Aorta (tissue), 5 donors: ENCODE measurements at regions not wholly inside any gene's neighbourhood (a gene's known extent, or its start where the extent isn't known, plus 50 kb on each side); places are given as distances from the start of the nearest gene placed in this dataset.

Experiments used
- ATAC-seq: fragments of 200-7000 bp; cut with Tn5 transposase; one replicate; pipeline ENCODE4 v1.9.1; 2022; ENCODE audit warnings: moderate library complexity; ENCODE audit not compliant: low FRiP score
- DNase-seq, 2 donors: peaks; one replicate each; pipeline ENCODE4 v3.0.0-alpha.2; 2020
- H3K27ac ChIP-seq, 2 donors: one replicate each; pipeline ENCODE4 v1.5.1; 2013; ENCODE audit warnings: low read length in 2 of 2, mild to moderate bottlenecking in 2 of 2, moderate library complexity in 2 of 2, control low read depth in 1 of 2, inconsistent platforms in 1 of 2, low read depth in 1 of 2
- H3K27me3 ChIP-seq, 2 donors: one replicate each; pipeline ENCODE4 v1.6.1; 2013; ENCODE audit warnings: control low read depth in 1 of 2, low read length in 1 of 2, mild to moderate bottlenecking in 1 of 2, moderate library complexity in 1 of 2; ENCODE audit not compliant: insufficient read depth in 2 of 2, control insufficient read depth in 1 of 2
- H3K36me3 ChIP-seq, 2 donors: one replicate each; pipeline ENCODE4 v1.6.1; 2013; ENCODE audit warnings: control low read depth in 1 of 2, low read length in 1 of 2, mild to moderate bottlenecking in 1 of 2; ENCODE audit not compliant: insufficient read depth in 2 of 2, control insufficient read depth in 1 of 2
- H3K4me1 ChIP-seq, 2 donors: one replicate each; pipeline ENCODE4 v1.6.1; 2013; ENCODE audit warnings: low read length in 2 of 2, control low read depth in 1 of 2, mild to moderate bottlenecking in 1 of 2, moderate library complexity in 1 of 2; ENCODE audit not compliant: insufficient read depth in 2 of 2, control insufficient read depth in 1 of 2
- H3K4me3 ChIP-seq, 2 donors: one replicate each; pipeline ENCODE4 v1.5.1; 2013; ENCODE audit warnings: low read length in 2 of 2, control low read depth in 1 of 2, mild to moderate bottlenecking in 1 of 2
- H3K9me3 ChIP-seq: one replicate; pipeline ENCODE4 v1.6.1; 2013; ENCODE audit warnings: mild to moderate bottlenecking, low read length; ENCODE audit not compliant: control insufficient read depth
- WGBS, 2 donors: extraction: QIAGEN DNeasy Blood & Tissue Kit; methylation state at CpG; one replicate each; pipeline ENCODE4 v1.1.7; 2013; 5-methylcytosine and 5-hydroxymethylcytosine counted together
- intact Hi-C, 2 donors: fragments of 100-400 bp; cut with DNase I; formaldehyde crosslinking; loops; one replicate each; pipeline versions ENCODE4 v1.14.2 to v1.15.0; 2022
- donor health status: healthy with polysubstance abuse.
- donor health status: Bipolar disorder and iron deficiency.
- donor health status: DM: no; HTN: no; CAD: no.
- donor health status: DM: no; HTN: no; CAD: no.
- donor health status: DM: yes; HTN: yes; CAD: no.

DNA sequence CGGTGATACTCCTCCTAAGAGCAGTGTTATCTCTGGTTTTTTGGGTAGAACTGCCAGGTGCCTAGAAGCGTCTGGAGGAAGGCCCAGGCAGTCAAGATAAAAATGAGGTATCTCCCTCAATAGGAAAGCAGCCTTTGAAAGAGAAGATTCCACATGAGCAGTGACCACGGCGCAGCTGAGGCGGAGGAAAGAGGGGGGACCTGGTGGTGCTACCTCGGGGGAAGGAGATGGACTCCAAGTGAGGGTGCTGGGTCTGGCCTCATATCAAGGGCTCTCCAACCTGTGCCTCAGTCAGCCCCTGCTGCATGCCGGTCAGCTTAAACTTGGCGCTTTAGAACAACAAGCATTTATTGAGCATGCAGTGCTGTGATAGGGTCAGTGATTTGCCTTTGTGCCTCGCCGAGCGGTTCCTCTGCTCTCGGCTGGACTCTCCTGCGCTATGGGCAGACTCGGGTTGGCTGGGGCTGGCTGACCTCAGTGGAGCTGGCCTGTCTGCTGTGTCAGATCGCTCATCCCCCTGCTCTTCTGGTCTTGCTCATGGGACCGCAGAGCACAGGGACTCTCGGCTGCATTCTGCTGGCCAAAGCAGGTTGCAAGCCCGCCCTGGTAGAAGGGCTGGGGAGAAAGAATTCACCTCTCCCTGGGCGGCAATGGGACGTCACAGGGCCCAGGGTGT, 121.1 kb upstream of the IRX4 start:
- intact Hi-C loops = no loop called here
- WGBS, 2 donors = 80 to 82% methylated on average over 20 of the region's 20 CpGs
- ATAC-seq = no peak
- no peak for DNase-seq
- H3K27ac ChIP-seq = no peak overlapping the region
- no peaks in the 10 kb centered on the region for H3K27me3 ChIP-seq
- no peaks in the 10 kb centered on the region for H3K4me1 ChIP-seq
- H3K4me3 ChIP-seq = no peak overlapping the region
- H3K9me3 ChIP-seq = no peaks in the 10 kb centered on the region
- no peaks in the 10 kb centered on the region for H3K36me3 ChIP-seq

DNA sequence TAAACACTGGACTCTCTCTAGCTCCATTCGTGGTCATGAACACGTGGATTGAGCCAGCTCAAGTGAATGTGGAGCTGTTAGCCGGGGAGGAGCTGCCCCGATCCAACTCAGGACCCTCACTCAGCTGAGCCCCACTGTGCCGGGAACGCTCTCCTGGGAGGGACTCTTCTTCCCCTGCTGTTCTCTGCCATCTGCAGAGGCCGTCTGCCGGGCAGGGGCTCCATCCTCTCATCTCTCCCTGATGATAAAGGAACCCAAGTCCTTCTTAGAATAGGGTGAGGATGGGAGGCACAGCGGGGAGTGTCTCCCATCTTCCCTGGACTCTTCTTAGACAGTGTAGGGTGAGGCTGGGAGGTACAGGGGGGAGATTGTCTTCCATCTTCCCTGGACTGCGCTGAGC, 120.5 kb upstream of the IRX4 start:
- Histone ChIP-seq H3K4me3 (no peak overlapping the region), H3K27me3 (no peaks in the 10 kb centered on the region), H3K27ac (no peak overlapping the region), H3K4me1 (no peaks in the 10 kb centered on the region), H3K9me3 (no peaks in the 10 kb centered on the region), H3K36me3 (no peaks in the 10 kb centered on the region)
- 78 to 80% methylated on average over 10 of the region's 10 CpGs for WGBS, 2 donors
- intact Hi-C loops = no loop called here
- no peak for ATAC-seq
- no peak for DNase-seq

DNA sequence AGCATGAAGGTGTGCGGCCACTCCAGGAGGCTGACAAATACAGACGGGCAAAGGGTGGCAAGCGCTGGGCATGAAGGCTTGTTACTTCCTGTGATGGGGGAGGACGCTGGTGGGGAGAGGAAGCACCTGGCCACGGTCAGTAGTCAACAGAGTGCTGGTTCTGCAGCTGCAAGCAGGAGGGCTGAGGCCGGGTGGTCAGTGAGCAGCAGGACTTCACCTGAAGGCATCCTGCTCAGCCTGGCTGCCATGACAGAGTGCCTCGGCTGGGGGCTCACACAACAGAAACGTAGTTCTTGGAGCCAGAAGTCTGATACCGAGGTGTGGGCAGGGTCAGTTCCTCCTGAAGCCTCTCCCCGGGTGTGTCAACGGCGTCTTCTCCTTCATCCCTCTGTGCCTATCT, 118.6 kb upstream of the IRX4 start:
- H3K4me1 ChIP-seq = no peaks in the 10 kb centered on the region
- peaks cover 2% of the 10 kb centered on the region for H3K9me3 ChIP-seq
- ATAC-seq (no peak), DNase-seq (no peak)
- H3K4me3 ChIP-seq = no peak overlapping the region
- no peaks in the 10 kb centered on the region for H3K27me3 ChIP-seq
- H3K36me3 ChIP-seq = no peaks in the 10 kb centered on the region
- WGBS, 2 donors = 70 to 86% methylated on average over 12 of the region's 12 CpGs
- no peak overlapping the region for H3K27ac ChIP-seq
- intact Hi-C loops = no loop called here

DNA sequence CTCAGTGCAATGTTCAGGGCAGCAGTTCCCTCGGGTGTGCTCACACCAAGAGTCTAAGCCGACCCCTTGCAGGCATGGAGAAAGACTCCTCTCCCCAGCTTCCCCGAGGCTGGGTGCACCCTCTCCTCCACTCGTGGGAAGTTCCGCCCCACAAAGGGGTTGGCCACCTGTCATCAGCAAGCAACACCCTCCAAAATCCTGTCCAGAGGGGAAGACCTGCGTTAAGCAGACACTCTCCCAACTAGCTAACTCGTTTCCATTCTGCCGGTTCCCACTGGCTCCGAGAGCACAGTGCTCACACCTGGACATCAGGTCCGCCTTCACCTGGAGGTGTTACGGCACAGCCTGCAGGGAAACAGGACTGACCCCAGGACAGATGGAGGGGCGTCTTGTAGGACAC, 117.9 kb upstream of the IRX4 start:
- peaks cover 2% of the 10 kb centered on the region for H3K9me3 ChIP-seq
- ATAC-seq (no peak), DNase-seq (no peak)
- no peaks in the 10 kb centered on the region for H3K4me1 ChIP-seq
- no peak overlapping the region for H3K4me3 ChIP-seq
- H3K36me3 ChIP-seq = no peaks in the 10 kb centered on the region
- H3K27ac ChIP-seq = no peak overlapping the region
- 73 to 76% methylated on average over 12 of the region's 12 CpGs for WGBS, 2 donors
- no peaks in the 10 kb centered on the region for H3K27me3 ChIP-seq
- intact Hi-C loops = no loop called here

DNA sequence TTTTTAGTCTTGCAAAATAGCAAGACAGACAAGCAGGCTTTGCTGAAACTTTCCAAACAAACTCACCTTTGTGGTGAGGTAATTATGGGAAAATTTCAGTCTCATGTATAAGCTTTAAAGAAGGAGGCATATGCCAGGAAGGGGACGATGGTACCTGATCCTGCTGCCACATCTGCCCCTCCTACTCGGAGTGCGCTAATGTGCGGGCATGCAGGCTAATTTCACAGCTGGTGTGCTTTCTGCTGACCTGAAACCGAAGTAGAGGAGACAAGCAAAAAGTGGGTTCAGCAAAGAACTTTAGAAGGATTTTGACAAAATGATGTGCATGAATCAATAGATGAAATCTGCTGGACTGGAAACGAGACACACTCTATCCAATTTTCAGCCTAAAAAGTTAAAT, 117.1 kb upstream of the IRX4 start:
- Histone ChIP-seq H3K27me3 (no peaks in the 10 kb centered on the region), H3K4me3 (no peak overlapping the region), H3K9me3 (peaks cover 2% of the 10 kb centered on the region), H3K4me1 (no peaks in the 10 kb centered on the region), H3K36me3 (no peaks in the 10 kb centered on the region), H3K27ac (no peak overlapping the region)
- WGBS, 2 donors = 67 to 74% methylated on average over 6 of the region's 6 CpGs
- no peak for DNase-seq
- ATAC-seq = no peak
- intact Hi-C loops = no loop called here

DNA sequence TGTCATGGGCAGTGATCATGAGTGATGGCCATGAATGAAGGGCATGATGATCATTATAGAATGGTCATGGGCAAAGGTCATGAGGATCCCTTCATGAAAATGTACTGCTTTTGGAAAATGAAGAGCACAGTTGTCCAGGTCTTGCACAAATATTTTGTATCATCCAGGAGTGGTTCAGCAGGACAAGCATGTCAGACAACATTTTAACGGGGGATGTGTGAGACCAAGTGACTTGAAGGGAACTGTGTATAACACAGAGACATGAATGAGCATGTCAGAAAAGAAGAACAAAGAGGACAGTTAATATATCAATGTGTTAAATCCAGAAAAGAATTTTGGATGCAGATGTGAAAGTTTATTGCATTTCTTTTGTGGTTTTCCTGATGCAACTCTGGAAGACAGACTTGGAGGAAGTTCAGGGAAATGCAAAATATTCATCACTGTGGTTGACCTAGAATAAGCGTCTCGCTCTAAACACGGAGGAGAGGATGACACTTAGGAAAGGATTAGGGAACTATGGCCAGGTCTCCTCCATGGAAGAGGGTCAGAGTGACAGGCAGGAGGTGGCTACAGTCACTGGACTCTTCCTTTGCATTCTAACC, 116.1 kb upstream of the IRX4 start:
- Histone ChIP-seq H3K4me3 (no peak overlapping the region), H3K27me3 (no peaks in the 10 kb centered on the region), H3K27ac (no peak overlapping the region), H3K4me1 (no peaks in the 10 kb centered on the region), H3K9me3 (peaks cover 2% of the 10 kb centered on the region), H3K36me3 (no peaks in the 10 kb centered on the region)
- WGBS, 2 donors = 85% methylated on average over 4 of the region's 4 CpGs
- ATAC-seq = no peak
- intact Hi-C loops = no loop called here
- no peak for DNase-seq

DNA sequence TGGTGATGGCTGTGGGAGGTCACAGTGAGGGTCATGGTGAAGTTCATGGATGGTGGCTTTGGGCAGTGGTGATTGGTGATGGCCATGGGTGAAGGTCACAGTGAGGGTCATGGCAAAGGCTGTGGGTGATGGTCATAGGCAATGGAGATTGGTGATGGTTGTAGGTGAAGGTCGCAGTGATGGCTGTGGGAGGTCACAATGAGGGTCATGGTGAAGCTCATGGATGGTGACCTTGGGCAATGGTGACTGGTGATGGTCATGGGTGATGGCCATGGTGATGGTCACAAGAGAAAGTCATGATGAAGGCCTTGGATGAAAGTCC, 115.6 kb upstream of the IRX4 start:
- DNase-seq (no peak), ATAC-seq (no peak)
- Histone ChIP-seq H3K4me3 (no peak overlapping the region), H3K9me3 (peaks cover 2% of the 10 kb centered on the region), H3K27ac (no peak overlapping the region), H3K36me3 (no peaks in the 10 kb centered on the region), H3K4me1 (no peaks in the 10 kb centered on the region), H3K27me3 (no peaks in the 10 kb centered on the region)
- WGBS, 2 donors = 84 to 91% methylated on average over 1 of the region's 1 CpG
- intact Hi-C loops = no loop called here

DNA sequence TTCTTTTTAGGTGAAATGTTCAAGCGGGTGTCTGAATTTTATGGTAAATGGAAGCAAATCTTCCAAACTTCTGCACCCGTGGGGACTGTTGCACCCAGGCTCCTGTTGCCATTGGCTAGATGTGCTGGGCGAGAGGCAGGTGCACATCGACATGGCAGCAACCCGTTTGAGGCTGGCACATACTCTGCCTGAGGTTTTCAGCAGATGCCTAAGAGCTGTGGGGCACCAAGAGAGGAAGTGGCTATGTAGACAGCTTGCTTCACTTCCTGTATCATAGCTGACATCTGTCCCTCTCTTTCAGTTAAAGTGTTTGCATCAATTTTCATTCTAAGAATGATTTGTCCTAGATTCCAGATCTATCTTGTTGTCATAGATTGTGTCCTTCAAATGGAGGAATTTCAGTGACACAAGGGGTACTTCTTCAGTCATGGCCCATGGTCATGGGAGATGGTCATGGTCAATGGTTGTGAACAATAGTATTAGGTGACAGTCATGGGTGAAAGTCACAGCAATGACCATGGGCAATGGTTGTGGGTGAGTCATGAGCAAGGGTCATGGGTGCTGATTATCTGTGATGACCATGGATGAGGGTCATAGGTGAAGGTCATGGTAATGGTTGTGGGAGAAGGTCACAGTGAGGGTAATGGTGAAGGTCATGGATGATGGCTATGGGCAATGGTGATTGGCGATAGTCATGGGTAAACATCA, 115.1 kb upstream of the IRX4 start:
- H3K9me3 ChIP-seq = peaks cover 2% of the 10 kb centered on the region
- no peak overlapping the region for H3K4me3 ChIP-seq
- H3K27me3 ChIP-seq = no peaks in the 10 kb centered on the region
- DNase-seq (no peak), ATAC-seq (no peak)
- no peaks in the 10 kb centered on the region for H3K36me3 ChIP-seq
- WGBS, 2 donors = 83% methylated on average over 6 of the region's 6 CpGs
- H3K4me1 ChIP-seq = no peaks in the 10 kb centered on the region
- H3K27ac ChIP-seq = no peak overlapping the region
- intact Hi-C loops = no loop called here

DNA sequence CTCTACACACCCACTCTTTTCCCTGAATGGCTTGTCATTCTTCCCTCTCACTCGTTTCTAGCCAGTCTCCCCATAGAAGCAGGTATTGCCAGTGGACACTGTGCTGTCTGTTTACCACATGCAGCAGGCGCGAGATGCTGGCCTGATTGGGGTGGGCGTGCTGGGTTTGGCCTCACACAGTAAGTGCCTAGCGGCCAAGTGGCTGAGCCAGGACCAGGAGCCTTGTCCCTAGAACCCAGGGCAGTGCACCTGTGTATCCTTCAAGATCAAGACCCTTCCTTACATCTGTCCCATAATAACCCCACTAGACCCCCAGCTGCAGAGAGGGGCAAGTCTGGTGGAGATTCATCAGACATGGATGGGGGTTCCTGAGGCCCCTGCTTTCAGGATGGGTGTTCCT, 112.8 kb upstream of the IRX4 start:
- Histone ChIP-seq H3K27me3 (no peaks in the 10 kb centered on the region), H3K36me3 (no peaks in the 10 kb centered on the region), H3K9me3 (peaks cover 3% of the 10 kb centered on the region), H3K4me3 (no peak overlapping the region), H3K4me1 (no peaks in the 10 kb centered on the region), H3K27ac (no peak overlapping the region)
- no peak for ATAC-seq
- intact Hi-C loops = no loop called here
- DNase-seq = no peak
- 69 to 77% methylated on average over 5 of the region's 5 CpGs for WGBS, 2 donors
